ENCODE measurements at regions not wholly inside any gene's neighbourhood (a gene's known extent, or its start where the extent isn't known, plus 50 kb on each side); places are given as distances from the start of the nearest gene placed in this dataset.
"Not testable (repeated sequence)": the region's sequence is repeated elsewhere in the genome, so short reads cannot be mapped to it uniquely, and the experiment has no call there.

GRCh38 chr3:127041933-127042332 is 59.0 kb downstream of the PLXNA1 start:
- Histone ChIP-seq H3K36me3 (ENCODE audit: insufficient read depth, insufficient read length, low read length) (peaks cover 4% of the 10 kb centered on the region), H3K4me1 (ENCODE audit: insufficient read depth, insufficient read length) (peaks cover 16% of the 10 kb centered on the region), H3K4me3 (ENCODE audit: insufficient read length, low read depth) (no peak overlapping the region), H3K9me3 (ENCODE audit: insufficient read depth, low read length) (no peaks in the 10 kb centered on the region; the same call in 1 of the 2 replicates), H3K9ac (ENCODE audit: insufficient read length, low read depth) (no peak overlapping the region), H3K27me3 (ENCODE audit: insufficient read depth, insufficient read length) (no peaks in the 10 kb centered on the region)
- TF ChIP-seq SUZ12 (IDR thresholded peaks at IDR 0.05; ENCODE audit: extremely low read depth, insufficient read depth, insufficient read length) (no peak), ZNF274 (IDR thresholded peaks at IDR 0.05; ENCODE audit: low read depth, low read length) (no peak), YY1 (IDR thresholded peaks at IDR 0.05; ENCODE audit: insufficient read depth, insufficient read length) (no peak)
- DNase-seq (ENCODE audit: low read depth, low spot score), result no peak

- DNase-seq (ENCODE audit: low read depth, low spot score), result no peak
- TF ChIP-seq SUZ12 (IDR thresholded peaks at IDR 0.05; ENCODE audit: extremely low read depth, insufficient read depth, insufficient read length), result no peak
- no peak for TF ChIP-seq ZNF274 (IDR thresholded peaks at IDR 0.05; ENCODE audit: low read depth, low read length)
- no peak for TF ChIP-seq YY1 (IDR thresholded peaks at IDR 0.05; ENCODE audit: insufficient read depth, insufficient read length)
- Histone ChIP-seq H3K9me3 (ENCODE audit: insufficient read depth, low read length) (no peaks in the 10 kb centered on the region; the same call in 1 of the 2 replicates), H3K27me3 (ENCODE audit: insufficient read depth, insufficient read length) (no peaks in the 10 kb centered on the region), H3K4me3 (ENCODE audit: insufficient read length, low read depth) (no peak overlapping the region), H3K9ac (ENCODE audit: insufficient read length, low read depth) (no peak overlapping the region), H3K36me3 (ENCODE audit: insufficient read depth, insufficient read length, low read length) (peaks cover 1% of the 10 kb centered on the region), H3K4me1 (ENCODE audit: insufficient read depth, insufficient read length) (peaks cover 16% of the 10 kb centered on the region)
Measured at GRCh38 chr3:127042634-127043033, 59.7 kb downstream of the PLXNA1 start.

GRCh38 chr3:127043041-127043641 is 60.2 kb downstream of the PLXNA1 start:
- Histone ChIP-seq H3K9ac (ENCODE audit: insufficient read length, low read depth) (no peak overlapping the region), H3K27me3 (ENCODE audit: insufficient read depth, insufficient read length) (no peaks in the 10 kb centered on the region), H3K4me1 (ENCODE audit: insufficient read depth, insufficient read length) (peaks cover 16% of the 10 kb centered on the region), H3K4me3 (ENCODE audit: insufficient read length, low read depth) (no peak overlapping the region), H3K36me3 (ENCODE audit: insufficient read depth, insufficient read length, low read length) (no peaks in the 10 kb centered on the region), H3K9me3 (ENCODE audit: insufficient read depth, low read length) (no peaks in the 10 kb centered on the region; the same call in 1 of the 2 replicates)
- no peak for DNase-seq (ENCODE audit: low read depth, low spot score)
- no peak for TF ChIP-seq YY1 (IDR thresholded peaks at IDR 0.05; ENCODE audit: insufficient read depth, insufficient read length)
- no peak for TF ChIP-seq ZNF274 (IDR thresholded peaks at IDR 0.05; ENCODE audit: low read depth, low read length)
- no peak for TF ChIP-seq SUZ12 (IDR thresholded peaks at IDR 0.05; ENCODE audit: extremely low read depth, insufficient read depth, insufficient read length)

GRCh38 chr3:127043731-127044510 is 61.0 kb downstream of the PLXNA1 start:
- peaks cover 5% of the 10 kb centered on the region; the same call in 1 of the 2 replicates for H3K9me3 ChIP-seq (ENCODE audit: insufficient read depth, low read length)
- H3K4me3 ChIP-seq (ENCODE audit: insufficient read length, low read depth), result no peak overlapping the region
- peak overlapping the region; percentile 6 for H3K9ac ChIP-seq (ENCODE audit: insufficient read length, low read depth)
- TF ChIP-seq SUZ12 (IDR thresholded peaks at IDR 0.05; ENCODE audit: extremely low read depth, insufficient read depth, insufficient read length) (no peak), YY1 (IDR thresholded peaks at IDR 0.05; ENCODE audit: insufficient read depth, insufficient read length) (no peak), ZNF274 (IDR thresholded peaks at IDR 0.05; ENCODE audit: low read depth, low read length) (no peak)
- H3K36me3 ChIP-seq (ENCODE audit: insufficient read depth, insufficient read length, low read length), result no peaks in the 10 kb centered on the region
- no peaks in the 10 kb centered on the region for H3K27me3 ChIP-seq (ENCODE audit: insufficient read depth, insufficient read length)
- no peak for DNase-seq (ENCODE audit: low read depth, low spot score)
- H3K4me1 ChIP-seq (ENCODE audit: insufficient read depth, insufficient read length), result peaks cover 16% of the 10 kb centered on the region

- H3K36me3 ChIP-seq (ENCODE audit: insufficient read depth, insufficient read length, low read length), result no peaks in the 10 kb centered on the region
Measured at GRCh38 chr3:127044996-127045395, 62.1 kb downstream of the PLXNA1 start.

GRCh38 chr3:127045435-127046045 is 62.6 kb downstream of the PLXNA1 start:
- H3K9ac ChIP-seq (ENCODE audit: insufficient read length, low read depth), result peak overlapping the region; percentile 27
- DNase-seq (ENCODE audit: low read depth, low spot score), result no peak
- H3K27me3 ChIP-seq (ENCODE audit: insufficient read depth, insufficient read length), result no peaks in the 10 kb centered on the region
- H3K4me1 ChIP-seq (ENCODE audit: insufficient read depth, insufficient read length), result peaks cover 16% of the 10 kb centered on the region
- no peaks in the 10 kb centered on the region for H3K36me3 ChIP-seq (ENCODE audit: insufficient read depth, insufficient read length, low read length)
- H3K9me3 ChIP-seq (ENCODE audit: insufficient read depth, low read length), result peaks cover 17% of the 10 kb centered on the region; the same call in 1 of the 2 replicates
- no peak overlapping the region for H3K4me3 ChIP-seq (ENCODE audit: insufficient read length, low read depth)
- TF ChIP-seq YY1 (IDR thresholded peaks at IDR 0.05; ENCODE audit: insufficient read depth, insufficient read length), result no peak
- TF ChIP-seq ZNF274 (IDR thresholded peaks at IDR 0.05; ENCODE audit: low read depth, low read length), result no peak
- no peak for TF ChIP-seq SUZ12 (IDR thresholded peaks at IDR 0.05; ENCODE audit: extremely low read depth, insufficient read depth, insufficient read length)

More at GRCh38 chr3:127044996-127045395, 62.1 kb downstream of the PLXNA1 start:
- Histone ChIP-seq H3K27me3 (ENCODE audit: insufficient read depth, insufficient read length) (no peaks in the 10 kb centered on the region), H3K4me3 (ENCODE audit: insufficient read length, low read depth) (no peak overlapping the region), H3K9ac (ENCODE audit: insufficient read length, low read depth) (no peak overlapping the region), H3K9me3 (ENCODE audit: insufficient read depth, low read length) (peaks cover 13% of the 10 kb centered on the region; the same call in 1 of the 2 replicates), H3K4me1 (ENCODE audit: insufficient read depth, insufficient read length) (peaks cover 16% of the 10 kb centered on the region)
- peak; percentile 15 for DNase-seq (ENCODE audit: low read depth, low spot score)
- TF ChIP-seq ZNF274 (IDR thresholded peaks at IDR 0.05; ENCODE audit: low read depth, low read length), result no peak
- TF ChIP-seq YY1 (IDR thresholded peaks at IDR 0.05; ENCODE audit: insufficient read depth, insufficient read length), result no peak
- no peak for TF ChIP-seq SUZ12 (IDR thresholded peaks at IDR 0.05; ENCODE audit: extremely low read depth, insufficient read depth, insufficient read length)

- not testable (repeated sequence) for H3K4me3 ChIP-seq (ENCODE audit: insufficient read length, low read depth); DNase-seq (ENCODE audit: low read depth, low spot score); H3K9ac ChIP-seq (ENCODE audit: insufficient read length, low read depth); H3K27me3 ChIP-seq (ENCODE audit: insufficient read depth, insufficient read length); H3K36me3 ChIP-seq (ENCODE audit: insufficient read depth, insufficient read length, low read length)
- Histone ChIP-seq H3K4me1 (ENCODE audit: insufficient read depth, insufficient read length) (peaks cover 16% of the 10 kb centered on the region), H3K9me3 (ENCODE audit: insufficient read depth, low read length) (peaks cover 17% of the 10 kb centered on the region; the same call in 1 of the 2 replicates)
Measured at GRCh38 chr3:127046690-127047089, 63.8 kb downstream of the PLXNA1 start.

Measured in NT2/D1 (cell line).